ENCODE measurements at regions not wholly inside any gene's neighbourhood (a gene's known extent, or its start where the extent isn't known, plus 50 kb on each side); places are given as distances from the start of the nearest gene placed in this dataset.

DNA sequence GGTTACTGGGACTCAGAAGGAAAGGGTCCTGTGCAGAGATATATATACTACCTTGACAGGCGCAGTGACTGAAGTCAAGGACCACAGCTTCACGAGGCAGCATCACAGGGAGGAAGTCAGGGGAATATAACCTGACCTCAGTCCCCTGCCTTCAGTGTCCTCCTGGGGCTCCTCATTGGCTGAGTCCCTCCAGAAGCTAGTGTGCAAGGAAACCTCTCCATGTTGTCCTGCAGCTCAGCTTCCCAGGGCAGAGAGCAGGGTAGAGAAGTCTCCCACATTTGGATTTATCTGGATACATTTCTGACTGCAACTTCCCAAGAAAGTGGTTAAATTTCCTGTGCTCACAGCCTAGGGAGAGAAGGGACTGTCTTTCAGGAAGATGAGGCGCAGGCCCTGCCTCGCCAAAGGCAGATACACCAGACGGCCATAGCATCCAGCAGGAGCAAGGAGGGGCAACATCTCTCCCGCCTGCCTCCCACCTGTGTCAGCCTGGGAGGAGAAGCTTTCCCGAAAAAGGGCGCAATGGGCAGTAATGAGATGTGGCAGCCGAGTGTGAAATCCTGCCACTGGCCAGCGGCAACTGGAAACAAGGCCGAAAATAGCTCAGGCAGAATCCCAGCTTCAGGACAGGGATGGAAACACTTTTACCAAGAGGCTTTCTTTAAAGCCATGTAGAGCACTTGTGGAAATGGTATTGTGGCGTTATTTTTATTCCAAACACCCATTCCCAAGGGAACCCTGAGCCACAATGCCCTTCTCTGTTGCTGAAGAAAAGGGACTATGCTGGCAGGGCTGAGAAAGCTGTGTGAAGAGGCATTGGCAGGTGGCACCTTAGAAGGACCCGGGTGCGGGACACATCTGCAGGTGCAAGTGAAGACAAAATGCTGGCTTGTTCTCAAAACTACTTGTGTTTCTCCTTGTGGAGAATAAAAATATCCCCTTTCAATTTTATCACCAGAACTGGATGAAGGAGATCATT is 54.9 kb upstream of the HIF1A start:
- intact Hi-C loops (cut with DNase I; ENCODE audit: low total_unique reads), result no loop called here
- Histone ChIP-seq H3K27me3 (replicated peaks in 1 of 7) (no peaks in the 10 kb centered on the region), H3K9me3 (no peaks in the 10 kb centered on the region), H3K4me1 (peaks cover 0 to 41% (median 17%) of the 10 kb centered on the region in 6 donors), H3K4me3 (no peak overlapping the region), H3K27ac (no peak overlapping the region), H3K36me3 (no peaks in the 10 kb centered on the region)
- TF ChIP-seq POLR2A (IDR thresholded peaks at IDR 0.05), result no peak
- TF ChIP-seq, protein P1, sequence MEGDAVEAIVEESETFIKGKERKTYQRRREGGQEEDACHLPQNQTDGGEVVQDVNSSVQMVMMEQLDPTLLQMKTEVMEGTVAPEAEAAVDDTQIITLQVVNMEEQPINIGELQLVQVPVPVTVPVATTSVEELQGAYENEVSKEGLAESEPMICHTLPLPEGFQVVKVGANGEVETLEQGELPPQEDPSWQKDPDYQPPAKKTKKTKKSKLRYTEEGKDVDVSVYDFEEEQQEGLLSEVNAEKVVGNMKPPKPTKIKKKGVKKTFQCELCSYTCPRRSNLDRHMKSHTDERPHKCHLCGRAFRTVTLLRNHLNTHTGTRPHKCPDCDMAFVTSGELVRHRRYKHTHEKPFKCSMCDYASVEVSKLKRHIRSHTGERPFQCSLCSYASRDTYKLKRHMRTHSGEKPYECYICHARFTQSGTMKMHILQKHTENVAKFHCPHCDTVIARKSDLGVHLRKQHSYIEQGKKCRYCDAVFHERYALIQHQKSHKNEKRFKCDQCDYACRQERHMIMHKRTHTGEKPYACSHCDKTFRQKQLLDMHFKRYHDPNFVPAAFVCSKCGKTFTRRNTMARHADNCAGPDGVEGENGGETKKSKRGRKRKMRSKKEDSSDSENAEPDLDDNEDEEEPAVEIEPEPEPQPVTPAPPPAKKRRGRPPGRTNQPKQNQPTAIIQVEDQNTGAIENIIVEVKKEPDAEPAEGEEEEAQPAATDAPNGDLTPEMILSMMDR (IDR thresholded peaks at IDR 0.05 in 8 of 11, conservative IDR thresholded peaks at IDR 0.05 in 3 of 11), result no peak
- TF ChIP-seq POLR2AphosphoS5 (IDR thresholded peaks at IDR 0.05), result no peak
- no peak for DNase-seq
- 85 to 90% (median 89%) methylated on average over 14 of the region's 14 CpGs for WGBS, 5 donors

DNA sequence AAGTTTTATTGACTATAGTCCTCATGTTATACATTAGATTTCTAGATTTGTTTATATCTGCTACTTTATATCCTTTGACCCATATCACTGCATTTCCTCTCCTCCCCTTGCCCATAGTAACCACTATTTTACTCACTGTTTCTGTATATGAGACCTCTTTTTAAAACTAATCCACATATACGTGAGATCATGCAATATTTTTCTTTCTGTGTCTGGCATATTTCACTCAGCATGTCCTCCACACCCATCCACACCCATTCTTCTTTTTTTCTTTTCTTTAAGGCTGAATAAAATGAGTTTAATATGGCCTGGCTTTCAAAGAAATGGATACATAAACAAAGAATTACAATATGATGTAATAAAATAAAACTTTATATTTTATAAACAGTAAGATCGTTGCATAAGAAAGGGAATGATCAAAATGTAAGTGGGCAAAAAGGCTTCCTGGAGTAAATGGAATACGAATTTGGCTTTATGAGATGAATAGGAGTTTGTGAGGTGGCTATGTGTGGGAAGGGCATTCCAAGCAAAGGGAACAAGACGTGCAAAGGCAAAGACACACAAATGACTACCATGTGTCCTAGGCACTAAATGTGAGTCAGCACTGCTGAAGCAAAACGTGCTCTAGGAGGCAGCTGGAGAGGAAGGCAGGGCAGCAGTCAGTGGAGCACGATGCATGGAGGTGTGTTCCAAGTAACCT is 53.2 kb upstream of the HIF1A start:
- intact Hi-C loops (cut with DNase I; ENCODE audit: low total_unique reads), result no loop called here
- no peaks in the 10 kb centered on the region for H3K36me3 ChIP-seq
- TF ChIP-seq POLR2A (IDR thresholded peaks at IDR 0.05), result no peak
- TF ChIP-seq POLR2AphosphoS5 (IDR thresholded peaks at IDR 0.05), result no peak
- H3K4me3 ChIP-seq, result no peak overlapping the region
- 80 to 87% (median 83%) methylated on average over 6 of the region's 6 CpGs for WGBS, 5 donors
- no peaks in the 10 kb centered on the region for H3K9me3 ChIP-seq
- H3K4me1 ChIP-seq, result peaks cover 0 to 33% (median 17%) of the 10 kb centered on the region in 6 donors
- H3K27ac ChIP-seq, result no peak overlapping the region
- DNase-seq, result no peak
- no peaks in the 10 kb centered on the region for H3K27me3 ChIP-seq (replicated peaks in 1 of 7)

DNA sequence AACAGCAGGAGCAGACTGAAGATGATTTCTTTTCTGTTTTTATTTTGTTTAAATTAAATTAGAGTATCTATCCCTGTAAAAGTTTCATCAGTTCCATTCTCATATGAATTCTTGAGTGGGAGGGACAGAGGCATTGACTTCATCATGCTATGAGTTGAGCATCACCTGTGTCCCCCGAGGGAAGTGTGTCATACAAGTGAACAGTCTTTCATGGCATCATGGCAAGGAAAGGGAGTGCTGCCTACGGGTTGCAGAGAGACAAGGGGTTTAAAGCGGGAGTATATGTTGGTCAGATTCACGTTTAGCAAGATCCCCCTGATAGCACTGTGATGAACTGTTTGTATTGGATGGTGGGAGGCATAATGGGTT is 52.7 kb upstream of the HIF1A start:
- no peak for TF ChIP-seq POLR2A (IDR thresholded peaks at IDR 0.05)
- TF ChIP-seq, protein P1 (IDR thresholded peaks at IDR 0.05 in 8 of 11, conservative IDR thresholded peaks at IDR 0.05 in 3 of 11), result no peak
- no peak for TF ChIP-seq POLR2AphosphoS5 (IDR thresholded peaks at IDR 0.05)
- DNase-seq, result no peak
- Histone ChIP-seq H3K4me3 (no peak overlapping the region), H3K36me3 (no peaks in the 10 kb centered on the region), H3K9me3 (no peaks in the 10 kb centered on the region), H3K27me3 (replicated peaks in 1 of 7) (no peaks in the 10 kb centered on the region), H3K27ac (no peak overlapping the region), H3K4me1 (peaks cover 0 to 33% (median 17%) of the 10 kb centered on the region in 6 donors)
- WGBS, 5 donors, result 73 to 96% (median 94%) methylated on average over 4 of the region's 4 CpGs
- intact Hi-C loops (cut with DNase I; ENCODE audit: low total_unique reads), result no loop called here

DNA sequence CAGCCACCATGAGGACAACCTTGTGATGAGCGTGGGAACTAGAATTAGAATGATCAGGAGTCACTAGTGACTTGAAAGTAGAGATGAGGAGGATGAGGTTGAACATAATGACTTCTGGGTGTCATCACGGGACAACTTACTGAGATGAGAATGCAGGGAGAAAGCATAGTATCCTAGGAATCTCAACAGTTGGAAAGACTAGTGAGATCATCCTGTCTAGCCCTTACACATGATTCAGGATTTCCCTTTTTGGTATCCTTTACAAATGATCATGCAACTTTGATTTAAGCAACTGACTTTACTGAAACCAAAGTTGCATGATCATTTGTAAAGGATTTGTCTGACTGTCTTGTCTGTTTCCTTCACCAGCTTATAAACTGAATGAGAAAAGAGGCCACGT is 51.8 kb upstream of the HIF1A start:
- intact Hi-C loops (cut with DNase I; ENCODE audit: low total_unique reads), result no loop called here
- Histone ChIP-seq H3K36me3 (no peaks in the 10 kb centered on the region), H3K9me3 (no peaks in the 10 kb centered on the region), H3K27me3 (replicated peaks in 1 of 7) (no peaks in the 10 kb centered on the region), H3K27ac (peak overlapping the region in 3 of 8 donors; percentile 35 to 54 (median 36)), H3K4me3 (no peak overlapping the region), H3K4me1 (peaks cover 0 to 39% (median 17%) of the 10 kb centered on the region in 6 donors)
- DNase-seq, result no peak
- WGBS, 5 donors, result 83 to 92% (median 87%) methylated on average over 3 of the region's 3 CpGs
- TF ChIP-seq POLR2A (IDR thresholded peaks at IDR 0.05), result no peak
- TF ChIP-seq POLR2AphosphoS5 (IDR thresholded peaks at IDR 0.05), result no peak
- TF ChIP-seq, protein P1 (IDR thresholded peaks at IDR 0.05 in 8 of 11, conservative IDR thresholded peaks at IDR 0.05 in 3 of 11), result no peak

Measured in spleen (tissue), 11 donors.